Glutamatergic neuron (in vitro differentiated cells): ENCODE measurements at regions not wholly inside any gene's neighbourhood (a gene's known extent, or its start where the extent isn't known, plus 50 kb on each side); places are given as distances from the start of the nearest gene placed in this dataset.
"Not testable (repeated sequence)": the region's sequence is repeated elsewhere in the genome, so short reads cannot be mapped to it uniquely, and the experiment has no call there.

Experiments
- DNase-seq: peaks from one replicate; pipeline ENCODE4 v3.0.0; 2022
- H3K27ac Mint-ChIP-seq: one replicate; pipeline ENCODE4 v1.8.0; 2020; ENCODE audit warnings: mild to moderate bottlenecking, mixed read lengths, inconsistent platforms; ENCODE audit not compliant: unreplicated experiment
- H3K27me3 Mint-ChIP-seq: one replicate; pipeline ENCODE4 v1.8.0; 2020; ENCODE audit warnings: mild to moderate bottlenecking, moderate library complexity, mixed read lengths, inconsistent platforms; ENCODE audit not compliant: unreplicated experiment
- H3K36me3 Mint-ChIP-seq: one replicate; pipeline ENCODE4 v1.8.0; 2020; ENCODE audit warnings: mild to moderate bottlenecking, mixed read lengths, inconsistent platforms; ENCODE audit not compliant: unreplicated experiment
- H3K4me1 Mint-ChIP-seq: one replicate; pipeline ENCODE4 v1.8.0; 2020; ENCODE audit warnings: mild to moderate bottlenecking, low read depth, mixed read lengths, inconsistent platforms; ENCODE audit not compliant: unreplicated experiment
- H3K4me3 Mint-ChIP-seq: one replicate; pipeline ENCODE4 v1.8.0; 2020; ENCODE audit warnings: mild to moderate bottlenecking, mixed read lengths, inconsistent platforms; ENCODE audit not compliant: unreplicated experiment
- H3K9me3 Mint-ChIP-seq: one replicate; pipeline ENCODE4 v1.8.0; 2020; ENCODE audit warnings: mild to moderate bottlenecking, moderate library complexity, mixed read lengths, inconsistent platforms; ENCODE audit not compliant: unreplicated experiment
- CTCF ChIP-seq: fragments of 200-600 bp; sonication (generic); IDR thresholded peaks from one replicate; pipeline ENCODE4 v1.5.0; 2021; ENCODE audit not compliant: partially characterized antibody, unreplicated experiment

GRCh38 chr9:82761956-82762355, 301.0 kb downstream of the RASEF start:
- Mint-ChIP-seq H3K9me3 (peaks cover 1% of the 10 kb centered on the region), H3K36me3 (peaks cover 8% of the 10 kb centered on the region), H3K4me1 (peaks cover 37% of the 10 kb centered on the region), H3K27me3 (peaks cover 8% of the 10 kb centered on the region), H3K4me3 (no peak overlapping the region), H3K27ac (no peak overlapping the region)
- DNase-seq, result no peak
- no peak for TF ChIP-seq CTCF

GRCh38 chr9:82763656-82764055, 299.3 kb downstream of the RASEF start:
- TF ChIP-seq CTCF, result no peak
- peak; percentile 47 for DNase-seq
- peaks cover 1% of the 10 kb centered on the region for H3K9me3 Mint-ChIP-seq
- H3K36me3 Mint-ChIP-seq, result peaks cover 5% of the 10 kb centered on the region
- peak overlapping the region; percentile 80 for H3K27ac Mint-ChIP-seq
- peaks cover 34% of the 10 kb centered on the region for H3K4me1 Mint-ChIP-seq
- H3K27me3 Mint-ChIP-seq, result peaks cover 8% of the 10 kb centered on the region
- H3K4me3 Mint-ChIP-seq, result no peak overlapping the region

GRCh38 chr9:82764061-82764668, 298.8 kb downstream of the RASEF start:
- Mint-ChIP-seq H3K4me3 (no peak overlapping the region), H3K27ac (peak overlapping the region; percentile 80), H3K9me3 (peaks cover 1% of the 10 kb centered on the region), H3K36me3 (peaks cover 5% of the 10 kb centered on the region), H3K4me1 (peaks cover 34% of the 10 kb centered on the region), H3K27me3 (peaks cover 8% of the 10 kb centered on the region)
- no peak for DNase-seq
- TF ChIP-seq CTCF, result no peak

GRCh38 chr9:82774707-82775231, 288.2 kb downstream of the RASEF start:
- not testable (repeated sequence) for H3K9me3 Mint-ChIP-seq, H3K27me3 Mint-ChIP-seq, H3K4me3 Mint-ChIP-seq, H3K27ac Mint-ChIP-seq, H3K36me3 Mint-ChIP-seq, DNase-seq, H3K4me1 Mint-ChIP-seq

- DNase-seq, result no peak
- Mint-ChIP-seq H3K36me3 (no peaks in the 10 kb centered on the region), H3K27me3 (peaks cover 3% of the 10 kb centered on the region), H3K4me1 (peaks cover 11% of the 10 kb centered on the region), H3K9me3 (peaks cover 5% of the 10 kb centered on the region), H3K4me3 (no peak overlapping the region), H3K27ac (no peak overlapping the region)
- no peak for TF ChIP-seq CTCF
These were observed 286.4 kb downstream of the RASEF start for GRCh38 chr9:82776508-82776907.
